Kidney epithelial cell (primary cell): ENCODE measurements at regions not wholly inside any gene's neighbourhood (a gene's known extent, or its start where the extent isn't known, plus 50 kb on each side); places are given as distances from the start of the nearest gene placed in this dataset.

ENCODE experiments used
- DNase-seq: peaks from one replicate; pipeline ENCODE4 v3.0.0-alpha.2; 2010; ENCODE audit warnings: low read depth
- H3K27me3 ChIP-seq: 2 replicates; pipeline ENCODE4 v1.6.0; 2011; ENCODE audit warnings: low read length; ENCODE audit not compliant: control insufficient read depth, insufficient read depth
- H3K36me3 ChIP-seq: 2 replicates; pipeline ENCODE4 v1.5.1; 2011; ENCODE audit warnings: low read length; ENCODE audit not compliant: control insufficient read depth, insufficient read depth
- H3K4me3 ChIP-seq: 2 replicates; pipeline ENCODE4 v1.5.1; 2011; ENCODE audit warnings: low read depth, mild to moderate bottlenecking, control low read depth, low read length
- CTCF ChIP-seq: IDR thresholded peaks from 2 replicates; pipeline ENCODE4 v1.5.1; 2011; ENCODE audit warnings: mild to moderate bottlenecking, moderate library complexity, low read length, control low read depth, inconsistent platforms; ENCODE audit not compliant: insufficient read depth, poor library complexity, severe bottlenecking

GRCh38 chr5:172564188-172564587 is 76.9 kb upstream of the NEURL1B start:
- DNase-seq = no peak

GRCh38 chr5:172562443-172562842 is 78.6 kb upstream of the NEURL1B start:
- peaks cover 34% of the 10 kb centered on the region for H3K27me3 ChIP-seq
- no peaks in the 10 kb centered on the region for H3K36me3 ChIP-seq
- no peak for TF ChIP-seq CTCF
- no peak for DNase-seq
- H3K4me3 ChIP-seq = no peak overlapping the region

More at GRCh38 chr5:172564188-172564587, 76.9 kb upstream of the NEURL1B start:
- Histone ChIP-seq H3K27me3 (peaks cover 29% of the 10 kb centered on the region), H3K4me3 (no peak overlapping the region), H3K36me3 (no peaks in the 10 kb centered on the region)
- no peak for TF ChIP-seq CTCF

- H3K36me3 ChIP-seq = no peaks in the 10 kb centered on the region
- DNase-seq = no peak
- H3K4me3 ChIP-seq = no peak overlapping the region
- peaks cover 38% of the 10 kb centered on the region for H3K27me3 ChIP-seq
- TF ChIP-seq CTCF = no peak
Measured at GRCh38 chr5:172561151-172561550, 79.9 kb upstream of the NEURL1B start.

GRCh38 chr5:172559004-172559932 is 81.8 kb upstream of the NEURL1B start:
- Histone ChIP-seq H3K27me3 (peaks cover 25% of the 10 kb centered on the region), H3K36me3 (no peaks in the 10 kb centered on the region), H3K4me3 (no peak overlapping the region)
- DNase-seq = peak; percentile 77
- no peak for TF ChIP-seq CTCF

GRCh38 chr5:172558076-172558976 is 82.7 kb upstream of the NEURL1B start:
- no peak overlapping the region for H3K4me3 ChIP-seq
- H3K36me3 ChIP-seq = no peaks in the 10 kb centered on the region
- DNase-seq = no peak
- no peak for TF ChIP-seq CTCF
- peaks cover 15% of the 10 kb centered on the region for H3K27me3 ChIP-seq
